Fibroblast of the aortic adventitia (primary cell): ENCODE measurements at regions not wholly inside any gene's neighbourhood (a gene's known extent, or its start where the extent isn't known, plus 50 kb on each side); places are given as distances from the start of the nearest gene placed in this dataset.
"Not testable (repeated sequence)": the region's sequence is repeated elsewhere in the genome, so short reads cannot be mapped to it uniquely, and the experiment has no call there.

Experiments used
- DNase-seq: peaks from one replicate; pipeline ENCODE4 v3.0.0-alpha.2; 2010; ENCODE audit warnings: low read depth
- H3K4me3 ChIP-seq: 2 replicates; pipeline ENCODE4 v1.5.1; 2011; ENCODE audit warnings: low read depth, mild to moderate bottlenecking, control low read depth, low read length, moderate library complexity
- TF ChIP-seq, protein P1 (sequence below): IDR thresholded peaks from 2 replicates; pipeline ENCODE4 v1.5.1; 2011; ENCODE audit warnings: mild to moderate bottlenecking, low read length, control low read depth, inconsistent platforms; ENCODE audit not compliant: insufficient read depth

DNA sequence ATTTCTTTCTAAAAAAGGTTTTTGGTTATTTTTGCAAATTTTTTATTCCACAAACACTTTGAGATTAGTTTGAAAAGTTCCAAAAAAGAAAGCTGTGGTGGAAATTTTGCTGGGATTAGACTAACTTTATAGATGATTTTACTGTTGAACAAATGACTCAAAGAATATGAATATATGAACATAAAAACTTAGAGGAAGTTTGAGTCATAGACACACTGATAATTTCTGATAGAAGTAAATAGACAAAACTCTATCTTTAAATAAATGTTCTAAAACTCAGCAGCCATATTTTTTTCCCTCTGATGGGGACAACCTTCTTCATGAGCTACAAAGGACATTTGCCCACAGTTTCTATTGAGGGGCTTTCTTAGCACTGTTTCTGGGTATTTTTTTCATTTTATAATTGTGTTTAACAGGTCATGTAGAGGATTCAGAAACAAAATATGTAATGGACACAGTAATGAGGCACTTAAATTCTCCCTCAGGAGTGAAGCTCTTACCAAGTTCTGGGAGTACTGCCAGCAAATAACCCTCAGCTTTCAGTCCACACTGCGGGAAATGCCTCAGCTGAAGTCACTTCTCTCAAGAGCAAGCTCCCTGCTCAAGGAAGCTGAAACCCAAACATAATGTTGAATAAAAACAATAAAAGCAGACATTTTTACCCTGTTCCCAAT lies 157.6 kb downstream of the NFKBIZ start:
- no peak overlapping the region for H3K4me3 ChIP-seq
- DNase-seq: peak; percentile 93
- TF ChIP-seq, protein P1, sequence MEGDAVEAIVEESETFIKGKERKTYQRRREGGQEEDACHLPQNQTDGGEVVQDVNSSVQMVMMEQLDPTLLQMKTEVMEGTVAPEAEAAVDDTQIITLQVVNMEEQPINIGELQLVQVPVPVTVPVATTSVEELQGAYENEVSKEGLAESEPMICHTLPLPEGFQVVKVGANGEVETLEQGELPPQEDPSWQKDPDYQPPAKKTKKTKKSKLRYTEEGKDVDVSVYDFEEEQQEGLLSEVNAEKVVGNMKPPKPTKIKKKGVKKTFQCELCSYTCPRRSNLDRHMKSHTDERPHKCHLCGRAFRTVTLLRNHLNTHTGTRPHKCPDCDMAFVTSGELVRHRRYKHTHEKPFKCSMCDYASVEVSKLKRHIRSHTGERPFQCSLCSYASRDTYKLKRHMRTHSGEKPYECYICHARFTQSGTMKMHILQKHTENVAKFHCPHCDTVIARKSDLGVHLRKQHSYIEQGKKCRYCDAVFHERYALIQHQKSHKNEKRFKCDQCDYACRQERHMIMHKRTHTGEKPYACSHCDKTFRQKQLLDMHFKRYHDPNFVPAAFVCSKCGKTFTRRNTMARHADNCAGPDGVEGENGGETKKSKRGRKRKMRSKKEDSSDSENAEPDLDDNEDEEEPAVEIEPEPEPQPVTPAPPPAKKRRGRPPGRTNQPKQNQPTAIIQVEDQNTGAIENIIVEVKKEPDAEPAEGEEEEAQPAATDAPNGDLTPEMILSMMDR: no peak

DNA sequence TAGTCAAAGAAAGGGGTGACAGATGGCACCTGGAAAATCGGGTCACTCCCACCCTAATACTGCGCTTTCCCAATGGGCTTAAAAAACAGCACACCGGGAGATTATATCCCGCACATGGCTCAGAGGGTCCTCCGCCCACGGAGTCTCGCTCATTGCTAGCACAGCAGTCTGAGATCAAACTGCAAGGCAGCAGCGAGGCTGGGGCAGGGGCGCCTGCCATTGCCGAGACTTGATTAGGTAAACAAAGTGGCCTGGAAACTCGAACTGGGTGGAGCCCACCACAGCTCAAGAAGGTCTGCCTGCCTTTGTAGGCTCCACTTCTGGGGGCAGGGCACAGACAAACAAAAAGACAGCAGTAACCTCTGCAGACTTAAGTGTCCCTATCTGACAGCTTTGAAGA lies 159.1 kb downstream of the NFKBIZ start:
- DNase-seq, H3K4me3 ChIP-seq: not testable (repeated sequence)

DNA sequence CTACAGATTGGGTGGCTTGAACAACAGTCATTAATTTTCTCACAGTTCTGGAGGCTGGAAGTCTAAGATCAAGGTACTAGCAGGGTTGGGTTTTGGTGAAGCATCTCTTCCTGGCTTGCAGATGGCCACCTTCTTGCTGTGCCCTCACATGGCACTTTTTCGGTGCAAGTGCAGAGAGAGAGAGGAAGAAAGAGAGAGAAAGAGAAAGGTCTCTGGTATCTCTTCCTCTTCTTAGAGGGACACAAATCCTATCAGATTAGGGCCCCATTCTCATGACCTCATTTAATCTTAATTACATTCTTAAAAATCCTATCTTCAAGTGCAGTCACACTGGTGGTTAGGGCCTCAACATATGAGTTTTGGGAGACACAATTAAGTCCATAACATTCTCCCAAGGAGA lies 167.1 kb downstream of the NFKBIZ start:
- no peak overlapping the region for H3K4me3 ChIP-seq
- TF ChIP-seq, protein P1: no peak
- no peak for DNase-seq

DNA sequence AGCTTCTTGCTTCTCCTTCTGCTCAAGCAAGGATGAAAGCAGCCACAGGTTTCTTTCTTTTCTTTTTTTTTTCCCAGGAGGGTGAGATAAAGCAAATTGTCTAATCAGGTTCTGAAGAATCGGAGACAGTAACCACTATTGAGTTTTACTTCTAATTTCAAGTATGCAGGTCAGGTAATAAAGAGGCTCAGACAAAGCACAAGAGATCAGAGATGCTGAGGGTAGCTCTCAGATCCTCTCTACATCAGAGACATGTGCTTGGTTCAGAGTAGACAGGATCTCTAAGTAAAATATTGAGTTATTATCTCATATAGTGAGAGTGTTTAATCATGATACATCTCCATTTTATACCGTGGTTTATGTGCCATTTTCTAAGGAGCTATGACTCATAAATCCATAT lies 168.5 kb downstream of the NFKBIZ start:
- no peak overlapping the region for H3K4me3 ChIP-seq
- TF ChIP-seq, protein P1: no peak
- DNase-seq: no peak

DNA sequence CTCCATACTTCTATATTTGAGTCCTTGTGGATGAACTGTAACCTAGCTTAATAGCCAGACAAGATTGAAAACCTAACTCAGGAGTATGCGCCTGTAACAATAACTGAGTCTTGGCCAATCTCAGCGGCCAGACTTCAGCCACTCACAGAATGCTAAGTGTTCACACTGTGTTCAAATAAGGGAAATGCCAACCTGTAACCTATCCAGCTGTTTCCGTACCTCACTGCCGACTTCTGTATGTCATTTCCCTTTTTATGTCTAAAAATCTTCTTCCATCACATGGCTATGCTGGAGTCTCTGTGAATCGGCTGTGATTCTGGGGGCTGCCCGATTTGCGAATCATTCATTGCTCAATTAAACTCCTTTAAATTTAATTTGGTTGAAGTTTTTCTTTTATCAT lies 169.2 kb downstream of the NFKBIZ start:
- H3K4me3 ChIP-seq: no peak overlapping the region
- TF ChIP-seq, protein P1: no peak
- no peak for DNase-seq

DNA sequence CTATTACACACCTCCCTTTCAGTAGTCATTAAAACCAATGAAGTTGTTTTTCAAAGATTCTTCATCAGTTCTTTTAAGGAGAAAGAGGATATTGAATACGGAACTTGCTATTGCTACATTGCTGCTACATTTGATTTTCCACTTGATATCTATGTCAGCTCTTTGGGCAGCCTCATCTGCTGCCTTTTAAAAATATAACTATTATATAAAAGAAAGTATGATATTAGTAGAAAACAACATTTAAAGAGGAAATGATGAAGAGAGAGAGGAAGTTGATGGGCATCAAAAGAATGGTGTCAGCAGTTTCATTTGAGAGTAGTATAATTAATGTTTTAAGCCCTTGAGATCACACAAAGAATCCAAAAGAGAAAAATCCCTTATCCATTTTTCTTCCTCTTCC lies 171.4 kb downstream of the NFKBIZ start:
- no peak for DNase-seq
- no peak overlapping the region for H3K4me3 ChIP-seq
- TF ChIP-seq, protein P1: no peak

DNA sequence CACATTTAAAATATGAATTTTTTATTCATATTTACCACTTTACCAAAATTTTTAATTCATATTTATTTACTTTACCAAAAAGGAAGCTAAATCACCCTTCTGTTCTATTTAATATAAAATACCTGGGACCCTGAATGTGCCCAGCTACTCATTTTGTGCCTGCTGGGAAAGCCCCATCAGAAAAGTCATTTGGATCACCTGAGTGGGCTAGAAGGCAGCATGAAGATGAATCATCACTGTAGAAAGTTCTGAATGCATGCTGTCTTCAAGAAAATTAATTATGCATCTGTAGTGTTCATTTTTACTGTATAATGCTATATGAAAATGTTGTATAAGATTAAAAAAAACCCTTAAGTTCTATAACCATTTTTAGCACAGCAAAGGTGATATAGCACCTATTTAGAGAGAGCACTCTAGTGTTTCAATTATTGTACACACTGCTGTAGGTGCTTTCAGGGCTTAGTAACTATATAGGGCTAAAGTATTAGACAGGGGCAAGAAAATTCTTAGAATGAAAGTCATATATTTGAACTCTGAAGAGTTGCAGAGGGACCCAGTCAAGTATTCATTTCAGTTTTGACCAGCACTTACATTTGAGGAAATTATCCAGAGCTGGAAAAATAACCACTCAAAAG lies 175.1 kb downstream of the NFKBIZ start:
- no peak overlapping the region for H3K4me3 ChIP-seq
- TF ChIP-seq, protein P1: no peak
- DNase-seq: no peak
